B cell (primary cell): ENCODE measurements at regions not wholly inside any gene's neighbourhood (a gene's known extent, or its start where the extent isn't known, plus 50 kb on each side); places are given as distances from the start of the nearest gene placed in this dataset.

Experiments
- ATAC-seq: fragments of 200-7000 bp; cut with Tn5 transposase; one replicate; pipeline ENCODE4 v1.10.0; 2021; ENCODE audit warnings: low read depth, mild to moderate bottlenecking, moderate number of reproducible peaks, moderate library complexity
- CTCF ChIA-PET: fragments of 350-600 bp; sonication (Branson Sonifier 250); formaldehyde crosslinking; loops from one replicate; lab custom pipeline; 2021; ENCODE audit warnings: antibody characterized with exemption, inconsistent platforms; lab: Charles Lee
- POLR2A ChIA-PET: fragments of 350-600 bp; sonication (Branson Sonifier 250); formaldehyde crosslinking; loops from one replicate; lab custom pipeline; 2021; ENCODE audit warnings: antibody characterized with exemption; lab: Charles Lee
- DNase-seq: peaks from one replicate; pipeline ENCODE4 v3.0.0; 2013
- H2AFZ ChIP-seq: 2 replicates; pipeline ENCODE4 v1.6.1; 2012; ENCODE audit warnings: mild to moderate bottlenecking, low read depth, low read length; ENCODE audit not compliant: insufficient read depth, poor library complexity, severe bottlenecking
- H3K27ac ChIP-seq, 2 donors: 1 replicate in 1 of 2; 2 replicates in 1 of 2; pipeline ENCODE4 v1.5.1; 2012 to 2013; ENCODE audit warnings: low read length in 2 of 2, mild to moderate bottlenecking in 2 of 2, moderate library complexity in 1 of 2
- H3K27me3 ChIP-seq, 4 experiments: fragments of 200-600 bp in 1 of 4; sonication (generic) in 1 of 4; replicated peaks in 1 of 4; 1 replicate in 2 of 4; 2 replicates in 2 of 4; pipeline versions ENCODE4 v1.6.1 to v1.7.0; 2013 to 2016; ENCODE audit warnings: low read length in 3 of 4, mild to moderate bottlenecking in 2 of 4, mixed read lengths in 1 of 4, moderate library complexity in 1 of 4; ENCODE audit not compliant: insufficient read depth in 4 of 4, control insufficient read depth in 3 of 4; ENCODE audit errors: control extremely low read depth in 1 of 4
- H3K36me3 ChIP-seq, 2 experiments: replicated peaks in 1 of 2; 1 replicate in 1 of 2; 2 replicates in 1 of 2; pipeline versions ENCODE4 v1.6.1 to v1.7.1; 2013; ENCODE audit warnings: low read length in 1 of 2; ENCODE audit not compliant: insufficient read depth in 2 of 2, control insufficient read depth in 1 of 2; ENCODE audit errors: control extremely low read depth in 1 of 2, extremely low read depth in 1 of 2
- H3K4me1 ChIP-seq, 2 donors: fragments of 200-600 bp in 1 of 2; sonication (generic) in 1 of 2; 1 replicate in 1 of 2; 2 replicates in 1 of 2; pipeline versions ENCODE4 v1.5.1 to v1.6.1; 2013 to 2017; ENCODE audit warnings: low read length in 2 of 2; ENCODE audit not compliant: control insufficient read depth in 2 of 2, insufficient read depth in 2 of 2
- H3K4me2 ChIP-seq: replicated peaks from 2 replicates; pipeline ENCODE3; 2012; ENCODE audit warnings: mild to moderate bottlenecking, low read depth, low read length; ENCODE audit not compliant: poor library complexity, severe bottlenecking
- H3K4me3 ChIP-seq, 5 experiments: fragments of 200-600 bp in 1 of 5; sonication (generic) in 1 of 5; 1 replicate in 3 of 5; 2 replicates in 2 of 5; pipeline versions ENCODE4 v1.5.1 to v1.7.0; 2011 to 2016; ENCODE audit warnings: low read length in 4 of 5, mild to moderate bottlenecking in 4 of 5, low read depth in 2 of 5, control low read depth in 1 of 5, moderate library complexity in 1 of 5; ENCODE audit not compliant: insufficient read depth in 1 of 5; ENCODE audit errors: control extremely low read depth in 1 of 5, extremely low read depth in 1 of 5
- H3K79me2 ChIP-seq: fragments of 200-600 bp; sonication (generic); one replicate; pipeline ENCODE4 v1.6.0; 2016; ENCODE audit warnings: low read length; ENCODE audit not compliant: control insufficient read depth, insufficient read depth
- H3K9ac ChIP-seq: fragments of 200-600 bp; sonication (generic); 2 replicates; pipeline ENCODE4 v1.6.1; 2017; ENCODE audit warnings: mild to moderate bottlenecking, low read length, moderate library complexity
- H3K9me3 ChIP-seq, 3 donors: one replicate each; pipeline versions ENCODE4 v1.6.1 to v1.7.1; 2013; ENCODE audit warnings: low read length in 2 of 3; ENCODE audit not compliant: control insufficient read depth in 2 of 3, insufficient read depth in 1 of 3; ENCODE audit errors: control extremely low read depth in 1 of 3
- H4K20me1 ChIP-seq: 2 replicates; pipeline ENCODE4 v1.6.0; 2012; ENCODE audit warnings: mild to moderate bottlenecking, low read length; ENCODE audit not compliant: insufficient read depth, control insufficient read depth, poor library complexity, severe bottlenecking
- H3K27ac Mint-ChIP-seq: one replicate; pipeline ENCODE4 v1.8.0; 2021; ENCODE audit warnings: mixed read lengths
- H3K27me3 Mint-ChIP-seq: one replicate; pipeline ENCODE4 v1.8.0; 2021; ENCODE audit warnings: mixed read lengths
- H3K4me1 Mint-ChIP-seq: one replicate; pipeline ENCODE4 v1.8.0; 2021; ENCODE audit warnings: mixed read lengths
- H3K4me3 Mint-ChIP-seq: one replicate; pipeline ENCODE4 v1.8.0; 2021; ENCODE audit warnings: mixed read lengths
- H3K9me3 Mint-ChIP-seq: one replicate; pipeline ENCODE4 v1.8.0; 2022; ENCODE audit warnings: mixed read lengths; ENCODE audit not compliant: insufficient read depth
- EZH2 ChIP-seq: IDR thresholded peaks from 2 replicates; pipeline ENCODE4 v1.6.1; 2012; ENCODE audit warnings: borderline replicate concordance, low read depth, mild to moderate bottlenecking, moderate library complexity, low read length; ENCODE audit not compliant: insufficient read depth, poor library complexity, severe bottlenecking
- WGBS: methylation state at CpG from one replicate; pipeline ENCODE4 v1.1.5; 2013; ENCODE audit warnings: missing lambda C conversion rate; ENCODE audit not compliant: insufficient coverage; 5-methylcytosine and 5-hydroxymethylcytosine counted together
- intact Hi-C: fragments of 100-400 bp; cut with micrococcal nuclease; formaldehyde crosslinking; loops from one replicate; pipeline ENCODE4 v1.10.0; 2022
- TF ChIP-seq, protein P1 (sequence below): fragments of 200-600 bp; IDR thresholded peaks from one replicate; pipeline ENCODE4 v1.8.0; 2022; ENCODE audit warnings: antibody characterized with exemption, mild to moderate bottlenecking

DNA sequence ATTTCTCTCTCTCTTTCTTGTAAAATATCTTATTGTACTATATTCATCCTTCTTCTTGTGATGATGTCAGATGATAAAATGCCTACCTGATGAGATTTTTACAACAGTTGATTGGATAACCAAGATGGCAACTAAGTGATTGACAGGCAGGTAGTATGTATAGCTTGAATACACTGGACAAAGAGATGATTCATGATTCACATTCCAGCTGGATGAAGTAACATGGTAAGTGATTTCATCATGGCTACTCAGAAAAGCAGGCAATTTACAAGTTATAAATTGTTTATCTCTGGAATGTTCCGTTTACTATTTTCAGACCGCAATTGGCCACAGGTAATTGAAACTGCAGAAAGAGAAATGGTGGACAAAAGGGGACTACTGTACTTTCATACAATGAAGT, 1471.7 kb upstream of the C9orf72 start:
- Histone ChIP-seq H3K9me3 (no peaks in the 10 kb centered on the region), H3K4me1 (no peaks in the 10 kb centered on the region), H3K4me2 (no peak overlapping the region), H3K4me3 (no peak overlapping the region), H3K36me3 (no peaks in the 10 kb centered on the region), H3K79me2 (no peaks in the 10 kb centered on the region), H4K20me1 (no peaks in the 10 kb centered on the region), H2AFZ (no peak overlapping the region), H3K27me3 (no peaks in the 10 kb centered on the region), H3K9ac (no peak overlapping the region), H3K27ac (no peak overlapping the region)
- ATAC-seq (no peak), DNase-seq (no peak)
- TF ChIP-seq EZH2: no peak
- TF ChIP-seq, protein P1, sequence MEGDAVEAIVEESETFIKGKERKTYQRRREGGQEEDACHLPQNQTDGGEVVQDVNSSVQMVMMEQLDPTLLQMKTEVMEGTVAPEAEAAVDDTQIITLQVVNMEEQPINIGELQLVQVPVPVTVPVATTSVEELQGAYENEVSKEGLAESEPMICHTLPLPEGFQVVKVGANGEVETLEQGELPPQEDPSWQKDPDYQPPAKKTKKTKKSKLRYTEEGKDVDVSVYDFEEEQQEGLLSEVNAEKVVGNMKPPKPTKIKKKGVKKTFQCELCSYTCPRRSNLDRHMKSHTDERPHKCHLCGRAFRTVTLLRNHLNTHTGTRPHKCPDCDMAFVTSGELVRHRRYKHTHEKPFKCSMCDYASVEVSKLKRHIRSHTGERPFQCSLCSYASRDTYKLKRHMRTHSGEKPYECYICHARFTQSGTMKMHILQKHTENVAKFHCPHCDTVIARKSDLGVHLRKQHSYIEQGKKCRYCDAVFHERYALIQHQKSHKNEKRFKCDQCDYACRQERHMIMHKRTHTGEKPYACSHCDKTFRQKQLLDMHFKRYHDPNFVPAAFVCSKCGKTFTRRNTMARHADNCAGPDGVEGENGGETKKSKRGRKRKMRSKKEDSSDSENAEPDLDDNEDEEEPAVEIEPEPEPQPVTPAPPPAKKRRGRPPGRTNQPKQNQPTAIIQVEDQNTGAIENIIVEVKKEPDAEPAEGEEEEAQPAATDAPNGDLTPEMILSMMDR: no peak
- no CpG with 5 or more reads among the region's 2 CpGs for WGBS
- H3K27ac Mint-ChIP-seq: no peak overlapping the region
- no peak overlapping the region for H3K4me3 Mint-ChIP-seq
- intact Hi-C loops: no loop called here
- POLR2A ChIA-PET: no interaction called here
- peaks cover 4% of the 10 kb centered on the region for H3K9me3 Mint-ChIP-seq
- H3K27me3 Mint-ChIP-seq: no peaks in the 10 kb centered on the region
- H3K4me1 Mint-ChIP-seq: no peaks in the 10 kb centered on the region
- CTCF ChIA-PET: no interaction called here

DNA sequence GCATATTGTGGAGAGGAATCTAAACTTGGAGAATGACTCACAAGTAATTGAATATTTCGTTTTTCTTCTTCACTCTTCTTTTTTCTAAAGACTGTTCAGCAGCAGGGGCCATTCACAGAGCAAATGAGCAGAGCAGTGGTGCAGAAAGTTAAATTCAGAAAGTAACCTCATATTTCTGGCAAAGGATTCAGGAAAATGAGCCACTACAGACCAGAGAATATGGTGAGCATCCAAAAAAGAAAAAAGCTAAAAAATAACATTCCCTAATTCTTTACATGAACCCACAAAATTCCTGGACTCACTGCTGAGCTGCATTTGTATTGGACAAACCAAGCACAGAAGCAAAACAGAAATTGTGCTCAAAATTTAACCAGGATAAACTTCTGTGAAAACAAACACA, 1486.8 kb upstream of the C9orf72 start:
- H3K79me2 ChIP-seq: no peaks in the 10 kb centered on the region
- intact Hi-C loops: no loop called here
- Mint-ChIP-seq H3K4me3 (no peak overlapping the region), H3K9me3 (no peaks in the 10 kb centered on the region), H3K4me1 (no peaks in the 10 kb centered on the region), H3K27ac (no peak overlapping the region), H3K27me3 (no peaks in the 10 kb centered on the region)
- ChIA-PET CTCF (no interaction called here), POLR2A (no interaction called here)
- no peaks in the 10 kb centered on the region for H3K9me3 ChIP-seq
- ATAC-seq: no peak
- H3K4me1 ChIP-seq: no peaks in the 10 kb centered on the region
- no peaks in the 10 kb centered on the region for H3K27me3 ChIP-seq
- H3K27ac ChIP-seq: no peak overlapping the region
- no peak overlapping the region for H3K9ac ChIP-seq
- TF ChIP-seq, protein P1: no peak
- no peak for TF ChIP-seq EZH2
- H3K4me3 ChIP-seq: no peak overlapping the region
- H3K36me3 ChIP-seq: no peaks in the 10 kb centered on the region
- DNase-seq: no peak
- no peak overlapping the region for H2AFZ ChIP-seq
- no peaks in the 10 kb centered on the region for H4K20me1 ChIP-seq
- no peak overlapping the region for H3K4me2 ChIP-seq
- no CpG with 5 or more reads among the region's 1 CpG for WGBS
